C4-2B (cell line): ENCODE measurements at regions not wholly inside any gene's neighbourhood (a gene's known extent, or its start where the extent isn't known, plus 50 kb on each side); places are given as distances from the start of the nearest gene placed in this dataset.
"Not testable (repeated sequence)": the region's sequence is repeated elsewhere in the genome, so short reads cannot be mapped to it uniquely, and the experiment has no call there.

ENCODE experiments used
- ZFX ChIP-seq: fragments of 450-650 bp; IDR thresholded peaks from 2 replicates; pipeline ENCODE4 v1.6.1; 2017
- TF ChIP-seq, protein P1 (sequence below): fragments of 450-650 bp; conservative IDR thresholded peaks from 2 replicates; pipeline ENCODE4 v1.5.1; 2017; ENCODE audit warnings: mild to moderate bottlenecking

DNA sequence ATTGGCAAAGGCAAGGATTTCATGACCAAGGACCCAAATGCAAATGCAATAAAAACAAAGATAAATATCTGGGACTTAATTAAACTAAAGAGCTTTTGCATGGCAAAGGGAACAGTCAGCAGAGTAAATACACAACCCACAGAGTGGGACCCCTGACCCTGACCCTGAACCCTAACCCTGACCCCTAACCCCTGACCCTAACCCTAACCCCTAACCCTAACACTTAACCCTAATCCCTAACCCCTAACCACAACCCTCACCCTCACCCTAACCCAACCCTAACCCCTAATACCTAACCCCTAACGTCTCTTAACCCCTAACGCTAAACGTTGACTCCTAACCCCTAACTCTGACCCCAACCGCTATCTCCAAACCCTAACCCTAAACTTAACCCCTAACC, 673.1 kb upstream of the DEFB115 start:
- TF ChIP-seq, protein P1, sequence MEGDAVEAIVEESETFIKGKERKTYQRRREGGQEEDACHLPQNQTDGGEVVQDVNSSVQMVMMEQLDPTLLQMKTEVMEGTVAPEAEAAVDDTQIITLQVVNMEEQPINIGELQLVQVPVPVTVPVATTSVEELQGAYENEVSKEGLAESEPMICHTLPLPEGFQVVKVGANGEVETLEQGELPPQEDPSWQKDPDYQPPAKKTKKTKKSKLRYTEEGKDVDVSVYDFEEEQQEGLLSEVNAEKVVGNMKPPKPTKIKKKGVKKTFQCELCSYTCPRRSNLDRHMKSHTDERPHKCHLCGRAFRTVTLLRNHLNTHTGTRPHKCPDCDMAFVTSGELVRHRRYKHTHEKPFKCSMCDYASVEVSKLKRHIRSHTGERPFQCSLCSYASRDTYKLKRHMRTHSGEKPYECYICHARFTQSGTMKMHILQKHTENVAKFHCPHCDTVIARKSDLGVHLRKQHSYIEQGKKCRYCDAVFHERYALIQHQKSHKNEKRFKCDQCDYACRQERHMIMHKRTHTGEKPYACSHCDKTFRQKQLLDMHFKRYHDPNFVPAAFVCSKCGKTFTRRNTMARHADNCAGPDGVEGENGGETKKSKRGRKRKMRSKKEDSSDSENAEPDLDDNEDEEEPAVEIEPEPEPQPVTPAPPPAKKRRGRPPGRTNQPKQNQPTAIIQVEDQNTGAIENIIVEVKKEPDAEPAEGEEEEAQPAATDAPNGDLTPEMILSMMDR: not testable (repeated sequence)
- not testable (repeated sequence) for TF ChIP-seq ZFX
